Kidney epithelial cell (primary cell): ENCODE measurements at regions not wholly inside any gene's neighbourhood (a gene's known extent, or its start where the extent isn't known, plus 50 kb on each side); places are given as distances from the start of the nearest gene placed in this dataset.

Experiments
- DNase-seq: peaks from one replicate; pipeline ENCODE4 v3.0.0-alpha.2; 2010; ENCODE audit warnings: low read depth
- H3K27me3 ChIP-seq: 2 replicates; pipeline ENCODE4 v1.6.0; 2011; ENCODE audit warnings: low read length; ENCODE audit not compliant: control insufficient read depth, insufficient read depth
- H3K36me3 ChIP-seq: 2 replicates; pipeline ENCODE4 v1.5.1; 2011; ENCODE audit warnings: low read length; ENCODE audit not compliant: control insufficient read depth, insufficient read depth
- H3K4me3 ChIP-seq: 2 replicates; pipeline ENCODE4 v1.5.1; 2011; ENCODE audit warnings: low read depth, mild to moderate bottlenecking, control low read depth, low read length
- CTCF ChIP-seq: IDR thresholded peaks from 2 replicates; pipeline ENCODE4 v1.5.1; 2011; ENCODE audit warnings: mild to moderate bottlenecking, moderate library complexity, low read length, control low read depth, inconsistent platforms; ENCODE audit not compliant: insufficient read depth, poor library complexity, severe bottlenecking

- no peak for TF ChIP-seq CTCF
- Histone ChIP-seq H3K27me3 (no peaks in the 10 kb centered on the region), H3K4me3 (no peak overlapping the region), H3K36me3 (no peaks in the 10 kb centered on the region)
- no peak for DNase-seq
Measured at GRCh38 chr6:21536280-21536766, 57.2 kb upstream of the SOX4 start.

GRCh38 chr6:21537637-21538036 is 55.9 kb upstream of the SOX4 start:
- TF ChIP-seq CTCF: no peak
- Histone ChIP-seq H3K4me3 (no peak overlapping the region), H3K36me3 (no peaks in the 10 kb centered on the region), H3K27me3 (no peaks in the 10 kb centered on the region)
- no peak for DNase-seq

GRCh38 chr6:21538186-21538798 is 55.3 kb upstream of the SOX4 start:
- DNase-seq: peak; percentile 64
- H3K27me3 ChIP-seq: no peaks in the 10 kb centered on the region

GRCh38 chr6:21539621-21540100 is 53.9 kb upstream of the SOX4 start:
- Histone ChIP-seq H3K27me3 (no peaks in the 10 kb centered on the region), H3K4me3 (no peak overlapping the region), H3K36me3 (no peaks in the 10 kb centered on the region)
- no peak for TF ChIP-seq CTCF
- DNase-seq: no peak

More at GRCh38 chr6:21538186-21538798, 55.3 kb upstream of the SOX4 start:
- Histone ChIP-seq H3K4me3 (no peak overlapping the region), H3K36me3 (no peaks in the 10 kb centered on the region)
- no peak for TF ChIP-seq CTCF
